Hepatocyte (in vitro differentiated cells): ENCODE measurements at regions not wholly inside any gene's neighbourhood (a gene's known extent, or its start where the extent isn't known, plus 50 kb on each side); places are given as distances from the start of the nearest gene placed in this dataset.

Experiments
- CTCF ChIP-seq: fragments of 200-600 bp; sonication (generic); IDR thresholded peaks from 2 replicates; pipeline ENCODE4 v1.5.1; 2016; ENCODE audit warnings: antibody characterized with exemption, mild to moderate bottlenecking; ENCODE audit not compliant: poor library complexity
- EZH2 ChIP-seq: fragments of 200-600 bp; sonication (generic); IDR thresholded peaks from 2 replicates; pipeline ENCODE4 v1.6.1; 2016; ENCODE audit warnings: antibody characterized with exemption, mild to moderate bottlenecking, borderline replicate concordance

DNA sequence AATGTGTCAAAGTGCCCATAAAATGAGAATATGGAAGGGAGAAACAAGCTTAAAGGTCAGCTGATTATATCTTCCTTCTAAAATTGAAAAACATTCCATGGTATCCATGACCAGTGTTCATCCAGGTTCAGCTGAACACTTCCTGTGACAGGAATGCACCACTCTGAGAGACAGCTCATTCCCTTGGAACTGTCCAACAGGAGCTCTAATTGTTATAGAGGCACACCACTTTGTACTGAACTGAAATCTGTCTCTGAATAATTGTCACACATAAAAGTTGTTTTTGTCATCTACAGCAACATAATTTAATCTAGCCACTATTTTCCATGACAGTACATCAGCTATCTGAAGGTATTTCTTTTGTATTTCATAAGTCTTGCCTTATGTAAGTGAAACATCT is 195.9 kb upstream of the ZNF804A start:
- no peak for TF ChIP-seq CTCF
- TF ChIP-seq EZH2, result no peak
